Ascending aorta (tissue), 2 donors: ENCODE measurements at regions not wholly inside any gene's neighbourhood (a gene's known extent, or its start where the extent isn't known, plus 50 kb on each side); places are given as distances from the start of the nearest gene placed in this dataset.

Source experiments
- DNase-seq, 2 donors: peaks; one replicate each; pipeline ENCODE4 v3.0.0-alpha.2; 2019; ENCODE audit warnings: low spot score in 2 of 2
- H3K27ac ChIP-seq, 2 donors: fragments of 200-600 bp; sonication (generic); one replicate each; pipeline ENCODE4 v1.5.1; 2016 to 2017; ENCODE audit warnings: mild to moderate bottlenecking in 1 of 2
- H3K27me3 ChIP-seq: fragments of 200-600 bp; sonication (generic); one replicate; pipeline ENCODE4 v1.5.1; 2017
- H3K36me3 ChIP-seq, 2 donors: fragments of 200-600 bp; sonication (generic); one replicate each; pipeline ENCODE4 v1.5.1; 2016
- H3K4me1 ChIP-seq, 2 donors: fragments of 200-600 bp; sonication (generic); one replicate each; pipeline ENCODE4 v1.5.1; 2016 to 2017; ENCODE audit warnings: mild to moderate bottlenecking in 1 of 2
- H3K4me3 ChIP-seq, 2 donors: fragments of 200-600 bp; sonication (generic); one replicate each; pipeline ENCODE4 v1.5.1; 2016 to 2017; ENCODE audit warnings: mild to moderate bottlenecking in 1 of 2
- H3K9me3 ChIP-seq, 2 donors: fragments of 200-600 bp; sonication (generic); one replicate each; pipeline ENCODE4 v1.5.1; 2016
- intact Hi-C: fragments of 100-400 bp; cut with DNase I; formaldehyde crosslinking; loops from one replicate; pipeline ENCODE4 v1.15.1; 2023
- TF ChIP-seq, protein P1 (sequence below), 3 experiments: fragments of 200-600 bp in 2 of 3; fragments of 450-650 bp in 1 of 3; sonication (generic) in 2 of 3; IDR thresholded peaks; one replicate each; pipeline ENCODE4 v1.5.1; 2016 to 2019; ENCODE audit warnings: antibody characterized with exemption in 3 of 3, mild to moderate bottlenecking in 1 of 3, moderate library complexity in 1 of 3

DNA sequence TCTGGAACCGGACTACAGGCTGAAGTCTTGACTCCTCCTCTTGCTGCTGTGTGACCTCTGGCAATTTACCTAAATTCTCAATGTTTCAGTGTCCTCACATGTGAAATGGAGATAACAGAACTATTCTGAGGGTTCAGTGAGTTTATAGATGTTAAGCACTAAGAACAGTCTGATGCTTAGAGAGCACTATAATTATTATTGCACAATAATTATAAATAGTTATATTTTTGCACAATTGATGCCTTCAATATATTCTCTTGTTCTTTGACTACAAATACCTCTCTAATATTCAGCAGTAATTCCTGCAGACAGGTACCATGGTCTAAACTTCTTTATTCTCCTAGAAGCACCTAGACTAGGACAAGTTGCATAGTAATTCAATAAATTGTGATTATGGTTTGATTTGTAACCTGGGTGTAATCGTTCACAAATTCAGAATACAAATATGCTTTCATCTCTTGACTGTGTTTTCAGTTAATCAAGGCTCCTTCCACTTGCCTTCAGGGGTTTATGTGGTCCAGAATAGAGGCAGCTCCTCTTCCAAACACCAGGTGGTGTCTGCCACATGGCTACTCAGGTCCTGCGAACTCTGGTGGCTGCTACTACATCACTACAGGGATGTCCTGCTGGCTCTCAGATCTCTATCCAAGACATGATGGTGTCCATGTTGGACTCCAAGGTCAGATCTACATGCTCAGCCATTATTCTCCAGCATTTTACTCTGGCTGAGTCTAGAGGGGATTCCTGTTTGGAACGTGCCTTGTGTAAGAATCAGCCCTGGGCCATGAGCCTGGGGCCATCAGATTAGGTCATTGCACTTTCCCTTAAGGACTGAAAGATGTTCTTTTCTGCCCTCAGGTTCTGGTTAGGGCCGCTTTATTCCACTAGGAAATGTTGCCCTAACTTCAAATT lies 103.4 kb downstream of the QRFPR start:
- Histone ChIP-seq H3K27ac (no peak overlapping the region), H3K9me3 (no peaks in the 10 kb centered on the region), H3K36me3 (no peaks in the 10 kb centered on the region), H3K27me3 (no peaks in the 10 kb centered on the region), H3K4me3 (no peak overlapping the region), H3K4me1 (no peaks in the 10 kb centered on the region)
- intact Hi-C loops, result no loop called here
- no peak for DNase-seq
- TF ChIP-seq, protein P1, sequence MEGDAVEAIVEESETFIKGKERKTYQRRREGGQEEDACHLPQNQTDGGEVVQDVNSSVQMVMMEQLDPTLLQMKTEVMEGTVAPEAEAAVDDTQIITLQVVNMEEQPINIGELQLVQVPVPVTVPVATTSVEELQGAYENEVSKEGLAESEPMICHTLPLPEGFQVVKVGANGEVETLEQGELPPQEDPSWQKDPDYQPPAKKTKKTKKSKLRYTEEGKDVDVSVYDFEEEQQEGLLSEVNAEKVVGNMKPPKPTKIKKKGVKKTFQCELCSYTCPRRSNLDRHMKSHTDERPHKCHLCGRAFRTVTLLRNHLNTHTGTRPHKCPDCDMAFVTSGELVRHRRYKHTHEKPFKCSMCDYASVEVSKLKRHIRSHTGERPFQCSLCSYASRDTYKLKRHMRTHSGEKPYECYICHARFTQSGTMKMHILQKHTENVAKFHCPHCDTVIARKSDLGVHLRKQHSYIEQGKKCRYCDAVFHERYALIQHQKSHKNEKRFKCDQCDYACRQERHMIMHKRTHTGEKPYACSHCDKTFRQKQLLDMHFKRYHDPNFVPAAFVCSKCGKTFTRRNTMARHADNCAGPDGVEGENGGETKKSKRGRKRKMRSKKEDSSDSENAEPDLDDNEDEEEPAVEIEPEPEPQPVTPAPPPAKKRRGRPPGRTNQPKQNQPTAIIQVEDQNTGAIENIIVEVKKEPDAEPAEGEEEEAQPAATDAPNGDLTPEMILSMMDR (IDR thresholded peaks at IDR 0.05), result no peak

DNA sequence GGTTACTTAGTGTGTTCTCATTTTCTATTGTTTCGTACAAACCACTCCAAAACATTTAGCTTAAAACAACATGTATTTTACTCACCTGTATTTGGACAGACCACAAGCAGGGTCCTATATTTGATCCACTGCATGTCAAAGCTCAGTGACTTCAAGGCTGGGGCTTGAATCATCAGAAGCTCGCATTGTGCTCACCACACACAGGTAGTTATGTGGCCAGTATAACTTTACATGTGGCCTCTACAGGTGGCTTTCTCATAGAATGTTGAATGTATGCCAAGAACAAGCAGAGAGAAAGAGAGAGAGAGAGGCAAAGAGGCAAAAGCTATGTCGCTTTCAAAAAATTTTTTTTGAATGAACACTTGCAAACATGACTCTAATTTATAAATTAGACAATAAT lies 107.6 kb downstream of the QRFPR start:
- Histone ChIP-seq H3K27me3 (no peaks in the 10 kb centered on the region), H3K4me3 (no peak overlapping the region), H3K27ac (no peak overlapping the region), H3K36me3 (no peaks in the 10 kb centered on the region), H3K4me1 (no peaks in the 10 kb centered on the region), H3K9me3 (no peaks in the 10 kb centered on the region)
- TF ChIP-seq, protein P1 (IDR thresholded peaks at IDR 0.05), result no peak
- no peak for DNase-seq
- intact Hi-C loops, result no loop called here

DNA sequence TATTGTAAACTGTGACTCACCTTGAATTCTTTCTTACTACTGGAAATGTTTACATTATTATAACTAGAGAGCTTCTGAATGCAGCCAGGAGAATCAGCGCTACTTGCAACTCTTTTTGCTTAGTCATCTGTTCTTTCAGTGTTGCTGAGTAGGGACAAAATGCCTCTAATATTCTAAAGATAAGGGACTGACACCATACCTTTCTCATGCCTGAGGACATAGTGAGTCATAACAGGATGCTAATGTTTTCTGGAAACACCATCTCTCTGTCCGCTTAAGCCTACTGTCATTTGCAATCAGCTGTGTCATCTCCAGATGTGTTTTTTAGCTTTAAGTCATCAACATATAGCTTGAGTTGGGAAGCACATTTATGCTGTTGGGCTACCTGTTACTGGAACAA lies 108.3 kb downstream of the QRFPR start:
- no peak for DNase-seq
- no peak overlapping the region for H3K27ac ChIP-seq
- intact Hi-C loops, result no loop called here
- no peaks in the 10 kb centered on the region for H3K4me1 ChIP-seq
- H3K9me3 ChIP-seq, result no peaks in the 10 kb centered on the region
- H3K36me3 ChIP-seq, result no peaks in the 10 kb centered on the region
- H3K4me3 ChIP-seq, result no peak overlapping the region
- TF ChIP-seq, protein P1 (IDR thresholded peaks at IDR 0.05), result no peak
- no peaks in the 10 kb centered on the region for H3K27me3 ChIP-seq

DNA sequence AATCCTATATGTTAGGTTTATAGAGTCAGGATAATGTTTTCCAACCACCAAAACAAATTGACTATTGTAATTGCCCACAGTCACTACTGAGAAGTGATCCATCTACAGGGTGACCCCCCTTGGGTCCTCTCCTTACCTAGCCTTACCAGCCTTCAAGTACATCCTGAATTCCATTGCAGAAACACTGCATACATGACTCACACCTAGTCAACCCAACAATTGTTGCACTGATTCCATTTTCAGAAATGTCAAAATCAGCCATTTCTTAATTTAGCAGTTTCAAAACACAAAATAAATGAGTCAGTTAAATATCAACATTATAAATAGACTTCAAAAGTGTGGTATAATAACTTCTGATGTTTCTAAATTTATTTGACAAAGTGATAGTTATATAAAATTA lies 106.3 kb upstream of the TNIP3 start:
- TF ChIP-seq, protein P1 (IDR thresholded peaks at IDR 0.05), result no peak
- intact Hi-C loops, result no loop called here
- no peaks in the 10 kb centered on the region for H3K9me3 ChIP-seq
- H3K27ac ChIP-seq, result no peak overlapping the region
- H3K36me3 ChIP-seq, result no peaks in the 10 kb centered on the region
- DNase-seq, result no peak
- no peaks in the 10 kb centered on the region for H3K27me3 ChIP-seq
- no peak overlapping the region for H3K4me3 ChIP-seq
- no peaks in the 10 kb centered on the region for H3K4me1 ChIP-seq

DNA sequence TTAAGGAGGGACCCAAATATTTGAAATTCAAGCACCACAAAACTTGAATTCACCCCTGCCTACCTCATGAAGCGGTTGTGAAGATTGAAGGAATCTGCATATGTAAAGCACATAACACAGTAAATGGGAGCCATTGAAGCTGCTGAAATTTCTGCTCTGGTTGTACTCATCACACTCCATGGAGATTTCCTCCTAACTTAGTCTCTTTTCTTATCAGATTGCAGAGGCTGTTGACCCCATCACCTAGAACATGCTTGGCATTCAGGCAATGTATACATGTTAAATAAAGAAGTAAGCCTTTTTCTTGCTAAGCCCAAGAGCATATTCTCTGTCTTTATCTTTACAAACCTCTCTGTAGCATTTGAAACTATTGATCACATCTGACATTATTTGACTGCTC lies 104.9 kb upstream of the TNIP3 start:
- Histone ChIP-seq H3K4me1 (no peaks in the 10 kb centered on the region), H3K36me3 (no peaks in the 10 kb centered on the region), H3K27me3 (no peaks in the 10 kb centered on the region), H3K9me3 (no peaks in the 10 kb centered on the region), H3K4me3 (no peak overlapping the region), H3K27ac (no peak overlapping the region)
- TF ChIP-seq, protein P1 (IDR thresholded peaks at IDR 0.05), result no peak
- intact Hi-C loops, result no loop called here
- DNase-seq, result no peak
